HepG2 (cell line): ENCODE measurements at regions not wholly inside any gene's neighbourhood (a gene's known extent, or its start where the extent isn't known, plus 50 kb on each side); places are given as distances from the start of the nearest gene placed in this dataset.

ENCODE experiments used
- AKAP8 ChIP-seq: sonication (generic); formaldehyde crosslinking; IDR thresholded peaks from 2 replicates; pipeline ENCODE4 v1.5.1; 2020; ENCODE audit warnings: mild to moderate bottlenecking, missing genetic modification reagents
- POLR2AphosphoS2 ChIP-seq: IDR thresholded peaks from 2 replicates; pipeline ENCODE4 v1.6.1; 2011; ENCODE audit warnings: low read depth, low read length, improper control_type of control experiment
- RXRA ChIP-seq: sonication (generic); formaldehyde crosslinking; IDR thresholded peaks from 2 replicates; pipeline ENCODE4 v1.5.1; 2020; ENCODE audit warnings: missing genetic modification reagents
- ZKSCAN1 ChIP-seq: fragments of 150-350 bp; IDR thresholded peaks from 2 replicates; pipeline ENCODE4 v1.6.1; 2014; ENCODE audit warnings: low read length
- ZNF24 ChIP-seq: fragments of 450-650 bp; IDR thresholded peaks from 2 replicates; pipeline ENCODE4 v1.6.1; 2017; ENCODE audit warnings: antibody characterized with exemption, mild to moderate bottlenecking
- TF ChIP-seq, protein P1 (sequence below): conservative IDR thresholded peaks from 2 replicates; pipeline ENCODE4 v1.6.1; 2018; ENCODE audit warnings: missing genetic modification reagents
- TF ChIP-seq, protein P2 (sequence below): sonication (generic); formaldehyde crosslinking; IDR thresholded peaks from 2 replicates; pipeline ENCODE4 v1.8.1; 2023; ENCODE audit warnings: mild to moderate bottlenecking, missing genetic modification reagents

DNA sequence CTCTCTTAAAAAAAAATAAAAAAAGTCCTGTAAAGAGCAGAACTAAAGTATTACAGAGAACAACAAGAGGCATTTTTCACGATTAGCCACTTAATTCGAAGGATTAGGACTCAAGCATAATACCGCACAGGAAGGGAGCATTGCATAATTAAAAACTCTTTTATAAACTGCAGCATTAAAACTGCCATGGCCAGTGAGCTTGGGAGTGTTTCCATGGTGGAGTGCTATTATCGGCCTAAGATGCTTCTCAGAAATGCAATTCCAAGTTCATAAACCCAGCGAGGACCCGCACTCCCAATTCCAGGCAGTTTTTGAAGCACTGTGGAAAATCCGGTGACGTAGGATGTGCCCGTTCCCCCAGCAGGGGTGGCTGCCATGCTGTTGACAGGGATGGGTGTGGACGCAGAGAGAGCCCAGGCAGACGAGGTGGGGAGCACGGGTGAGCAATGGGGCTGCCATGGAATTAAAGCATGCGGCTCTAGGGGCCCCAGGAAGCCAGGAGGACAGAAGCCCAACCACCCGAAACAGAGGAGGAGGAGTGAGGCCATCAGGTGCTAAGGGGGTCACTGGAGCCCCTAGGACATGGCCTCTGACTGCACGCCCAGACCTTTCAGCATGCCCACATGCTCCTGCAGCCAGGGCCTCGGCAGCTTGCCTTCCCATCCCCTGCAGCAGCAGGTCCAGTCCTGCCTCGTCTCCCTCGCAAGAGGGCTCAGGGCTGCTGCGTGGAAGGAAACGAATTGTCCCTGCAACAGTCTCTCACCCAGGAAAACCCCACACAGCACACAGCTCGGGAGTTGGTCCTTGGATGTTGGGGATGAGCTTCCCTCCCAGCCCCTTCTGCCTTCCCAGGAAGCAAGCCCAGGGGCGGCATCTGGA is 233.4 kb downstream of the NDUFA10 start:
- no peak for TF ChIP-seq ZKSCAN1
- TF ChIP-seq POLR2AphosphoS2: no peak
- TF ChIP-seq RXRA (CRISPR knock-in tag): no peak
- TF ChIP-seq, protein P1, sequence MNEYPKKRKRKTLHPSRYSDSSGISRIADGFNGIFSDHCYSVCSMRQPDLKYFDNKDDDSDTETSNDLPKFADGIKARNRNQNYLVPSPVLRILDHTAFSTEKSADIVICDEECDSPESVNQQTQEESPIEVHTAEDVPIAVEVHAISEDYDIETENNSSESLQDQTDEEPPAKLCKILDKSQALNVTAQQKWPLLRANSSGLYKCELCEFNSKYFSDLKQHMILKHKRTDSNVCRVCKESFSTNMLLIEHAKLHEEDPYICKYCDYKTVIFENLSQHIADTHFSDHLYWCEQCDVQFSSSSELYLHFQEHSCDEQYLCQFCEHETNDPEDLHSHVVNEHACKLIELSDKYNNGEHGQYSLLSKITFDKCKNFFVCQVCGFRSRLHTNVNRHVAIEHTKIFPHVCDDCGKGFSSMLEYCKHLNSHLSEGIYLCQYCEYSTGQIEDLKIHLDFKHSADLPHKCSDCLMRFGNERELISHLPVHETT (CRISPR knock-in tag): no peak
- TF ChIP-seq ZNF24: no peak
- no peak for TF ChIP-seq AKAP8 (CRISPR knock-in tag)
- TF ChIP-seq, protein P2, sequence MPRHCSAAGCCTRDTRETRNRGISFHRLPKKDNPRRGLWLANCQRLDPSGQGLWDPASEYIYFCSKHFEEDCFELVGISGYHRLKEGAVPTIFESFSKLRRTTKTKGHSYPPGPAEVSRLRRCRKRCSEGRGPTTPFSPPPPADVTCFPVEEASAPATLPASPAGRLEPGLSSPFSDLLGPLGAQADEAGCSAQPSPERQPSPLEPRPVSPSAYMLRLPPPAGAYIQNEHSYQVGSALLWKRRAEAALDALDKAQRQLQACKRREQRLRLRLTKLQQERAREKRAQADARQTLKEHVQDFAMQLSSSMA: no peak
